Ramos (cell line): ENCODE measurements at regions not wholly inside any gene's neighbourhood (a gene's known extent, or its start where the extent isn't known, plus 50 kb on each side); places are given as distances from the start of the nearest gene placed in this dataset.

Experiments used
- in situ Hi-C: fragments of 300-500 bp; cut with MboI; formaldehyde crosslinking; loops from one replicate; pipeline ENCODE4 v1.14.3; 2022; ENCODE audit warnings: low sequenced_read_pairs; ENCODE audit not compliant: unreplicated experiment

DNA sequence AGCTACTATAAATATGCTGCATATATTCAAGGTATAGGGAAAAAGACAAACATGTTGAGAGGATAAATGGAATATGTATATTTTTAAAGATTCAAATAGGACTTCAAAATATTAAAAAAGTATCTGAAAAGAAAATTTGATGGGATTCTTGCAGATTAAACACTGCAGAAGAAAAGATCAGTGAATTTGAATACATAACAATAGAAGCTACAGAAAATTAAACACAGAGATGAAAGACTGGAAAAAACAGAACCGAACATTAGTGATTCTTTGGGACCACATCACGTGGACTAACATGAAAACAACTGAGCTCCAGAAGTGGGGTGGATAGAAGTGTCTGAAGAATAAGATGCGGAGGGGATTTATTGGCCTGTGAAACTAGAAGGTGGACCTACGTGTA lies 217.2 kb downstream of the RFC3 start:
- in situ Hi-C loops, result no loop called here

DNA sequence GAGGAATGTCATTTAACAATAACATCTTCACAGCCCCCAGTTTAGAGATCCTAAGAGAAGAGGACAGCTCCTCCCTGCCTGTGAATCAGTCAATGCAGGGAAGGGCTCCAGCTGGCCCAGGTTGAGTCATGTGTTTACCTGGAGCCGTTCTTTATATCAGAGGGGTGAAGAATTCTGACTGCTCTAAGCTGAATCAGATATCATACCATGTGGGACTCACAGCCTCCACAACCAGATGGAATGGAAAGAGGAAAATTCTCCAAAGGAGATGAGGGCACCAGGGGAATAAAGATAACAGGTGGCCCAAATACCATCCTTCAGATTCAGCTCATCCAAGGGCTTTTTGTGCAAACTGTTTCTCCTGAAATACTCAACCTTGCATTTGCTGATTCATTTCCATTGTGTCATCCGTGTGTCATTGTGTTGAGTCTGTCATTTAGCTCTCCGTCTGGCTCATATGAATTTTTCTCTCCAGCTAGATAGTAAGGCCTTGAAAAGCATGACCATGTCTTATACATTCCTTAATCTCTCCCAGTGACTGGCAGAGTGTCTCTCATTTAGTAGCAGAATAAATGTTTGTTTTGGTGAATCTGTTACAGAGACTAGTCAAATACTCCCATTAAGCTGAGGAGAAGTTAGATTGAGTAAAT lies 217.9 kb downstream of the RFC3 start:
- in situ Hi-C loops, result no loop called here

DNA sequence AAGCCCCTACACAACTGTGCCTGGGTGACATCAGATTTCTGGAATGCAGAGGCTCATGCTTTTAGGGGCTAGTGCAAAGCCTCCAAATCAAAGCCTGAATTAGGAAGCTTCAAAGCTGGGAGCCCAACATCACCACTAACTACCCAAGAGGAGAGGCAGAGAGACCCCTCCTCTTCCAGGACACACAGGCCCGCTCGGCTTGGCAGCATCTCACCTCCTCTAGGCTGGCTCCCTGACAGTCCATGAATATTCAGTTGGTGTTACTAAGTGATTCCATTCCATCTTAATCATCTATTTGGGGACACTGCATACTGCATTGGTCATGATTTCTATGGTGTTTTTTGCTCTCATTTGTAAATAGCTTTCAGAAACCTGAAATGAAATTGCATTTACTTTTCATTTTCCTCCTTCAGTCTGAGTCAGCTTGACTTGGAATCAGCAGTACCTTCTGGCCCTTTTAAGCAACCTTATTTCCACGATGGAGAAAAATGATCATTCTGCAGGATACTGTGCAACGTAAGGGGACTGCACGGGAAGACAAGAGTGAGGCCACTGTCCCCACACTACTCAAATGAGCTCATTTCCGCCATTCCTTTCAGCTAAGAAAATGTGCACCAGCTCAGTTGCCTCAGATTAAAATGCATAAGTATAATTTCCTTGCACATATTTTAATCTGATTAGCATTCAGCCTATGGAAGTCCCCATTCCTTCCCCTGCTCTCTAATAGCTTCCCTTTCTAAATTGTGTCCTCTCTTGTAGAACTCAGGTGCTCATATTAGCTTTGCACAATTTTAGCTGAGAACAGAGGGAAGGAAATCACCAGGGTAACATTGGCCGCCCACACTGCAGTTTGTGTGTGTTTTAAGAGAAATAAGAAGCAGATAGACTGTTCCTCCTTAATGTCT lies 219.9 kb downstream of the RFC3 start:
- in situ Hi-C loops, result no loop called here

DNA sequence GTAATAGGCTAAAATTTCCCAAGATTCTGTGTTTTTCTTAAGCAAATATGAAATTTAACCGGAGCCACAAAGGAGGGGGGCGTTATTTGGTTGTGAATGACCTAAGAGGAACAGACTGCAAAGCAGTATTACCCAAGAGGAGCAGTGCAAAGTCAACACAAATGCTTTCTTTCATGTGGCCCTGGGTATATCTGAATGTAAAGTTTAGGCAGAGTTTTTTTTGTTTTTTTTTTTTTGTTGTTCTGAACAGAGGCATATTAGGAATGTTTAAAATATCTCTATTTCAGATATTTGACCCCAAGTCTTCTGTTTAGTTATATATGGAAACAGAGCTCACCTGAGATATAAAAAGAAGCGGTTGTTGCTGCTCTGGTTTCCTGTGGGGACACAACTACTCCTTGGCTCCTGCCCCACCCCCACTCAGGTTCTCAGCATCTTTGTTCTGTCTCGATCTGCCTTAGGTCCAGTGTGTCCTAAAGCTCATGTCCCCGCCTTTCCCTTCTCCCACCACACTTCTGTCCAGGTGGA lies 220.7 kb downstream of the RFC3 start:
- in situ Hi-C loops, result no loop called here

DNA sequence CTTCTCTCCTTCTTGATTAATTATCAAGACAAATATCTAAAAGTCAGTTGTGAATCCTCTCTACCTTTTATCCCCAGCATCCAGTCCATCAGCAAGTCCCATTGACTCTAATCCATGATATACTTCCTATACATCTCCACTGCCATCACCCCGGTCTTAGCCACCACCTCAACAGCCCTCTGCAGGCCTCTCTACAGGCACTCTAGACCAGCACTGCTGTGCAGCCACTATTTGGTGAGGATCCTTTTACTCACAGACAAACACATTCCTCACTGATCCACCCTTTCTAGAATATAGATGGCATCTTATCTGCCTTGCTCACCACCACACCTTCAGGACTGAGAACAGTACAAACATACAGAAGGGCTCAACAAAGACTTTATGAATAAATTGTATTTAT lies 221.7 kb downstream of the RFC3 start:
- in situ Hi-C loops, result no loop called here

DNA sequence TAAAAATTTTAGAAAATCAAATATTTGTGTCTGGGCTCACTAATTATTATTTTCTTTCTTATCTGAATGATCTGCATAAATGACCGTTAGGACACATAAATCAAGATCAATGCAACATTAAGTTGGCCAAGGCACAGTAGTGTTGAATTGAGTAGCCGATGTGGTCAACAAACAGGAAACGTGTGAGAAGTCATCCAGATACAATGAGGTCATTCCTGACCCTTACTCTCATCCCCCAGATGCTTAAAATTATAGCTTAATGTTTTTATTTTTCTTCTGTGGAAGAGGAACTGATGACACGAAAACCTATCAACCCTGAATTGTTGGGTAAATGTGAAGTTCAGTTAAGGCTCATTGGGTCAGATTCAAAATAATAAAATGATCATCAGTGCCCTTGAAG lies 222.9 kb downstream of the RFC3 start:
- in situ Hi-C loops, result no loop called here

DNA sequence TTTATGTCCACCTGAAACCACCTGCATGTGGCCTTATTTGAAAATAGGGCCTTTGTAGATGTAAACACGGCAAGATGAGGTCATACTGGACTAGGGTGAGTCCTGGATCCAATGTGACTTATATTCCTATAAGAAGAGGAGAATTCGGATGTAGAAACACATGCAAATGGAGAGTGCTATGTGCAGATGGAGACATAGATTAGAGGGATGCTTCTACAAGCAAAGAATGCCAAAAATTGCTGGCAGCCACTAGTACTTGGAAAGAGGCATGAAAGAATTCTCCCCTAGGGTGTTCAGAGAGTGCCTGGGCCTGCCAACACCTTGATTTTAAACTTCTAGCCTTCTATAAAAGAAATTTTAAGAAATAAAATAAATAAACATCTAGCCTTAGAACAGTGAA lies 226.1 kb downstream of the RFC3 start:
- in situ Hi-C loops, result no loop called here

DNA sequence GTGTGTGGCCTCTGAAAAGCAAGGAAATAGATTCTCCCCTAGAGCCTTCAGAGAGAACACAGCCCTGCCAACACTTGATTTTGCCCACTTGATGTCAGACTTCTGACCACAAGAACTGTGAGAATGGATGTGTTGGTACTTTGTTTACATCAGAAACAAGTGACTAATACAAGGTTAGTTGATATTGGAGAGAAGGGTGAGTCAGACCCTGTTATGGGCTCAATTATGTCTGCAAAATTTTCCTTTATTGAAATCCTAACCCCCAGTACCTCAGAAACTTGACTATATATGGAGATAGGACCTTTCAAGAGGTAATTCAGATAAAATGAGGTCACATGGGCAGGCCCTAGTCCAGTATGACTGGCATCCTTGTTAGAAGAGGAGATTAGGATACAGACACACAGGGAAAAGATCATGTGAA lies 226.7 kb downstream of the RFC3 start:
- in situ Hi-C loops, result no loop called here

DNA sequence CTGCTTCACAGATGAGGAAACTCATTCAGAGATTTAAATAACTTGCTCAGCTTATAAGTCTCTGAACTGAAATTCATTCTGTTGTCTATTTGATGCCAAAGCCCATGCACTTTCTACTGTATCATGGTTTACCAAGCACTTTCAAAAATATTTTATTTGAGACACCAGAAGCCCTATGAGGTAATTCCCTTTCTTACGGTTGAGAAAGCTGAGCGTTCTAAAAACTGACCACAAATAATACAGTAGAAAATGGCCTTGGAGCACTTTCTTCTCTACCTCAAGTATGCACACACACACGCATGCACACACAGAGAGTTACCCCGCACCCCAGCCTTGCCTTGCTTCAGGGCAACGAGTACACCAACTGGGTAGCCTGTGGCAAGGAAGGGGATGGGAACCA lies 228.5 kb downstream of the RFC3 start:
- in situ Hi-C loops, result no loop called here

DNA sequence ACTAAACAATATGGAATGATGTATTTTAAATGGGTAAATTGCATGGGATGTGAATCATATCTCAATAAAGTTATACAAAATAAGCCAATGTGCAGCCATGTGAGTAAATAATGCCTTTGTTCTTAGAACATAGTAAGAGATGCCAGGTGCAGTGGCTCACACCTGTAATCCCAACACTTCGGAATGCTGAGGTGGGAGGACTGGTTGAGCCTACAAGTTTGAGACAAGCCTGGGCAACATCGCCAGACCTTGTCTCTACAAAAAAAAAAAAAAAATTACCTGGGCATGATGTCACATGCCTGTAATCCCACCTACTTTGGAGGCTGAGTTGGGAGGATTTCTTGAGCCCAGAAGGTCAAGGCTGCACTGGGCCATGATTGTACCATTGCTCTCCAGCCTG lies 230.7 kb downstream of the RFC3 start:
- in situ Hi-C loops, result no loop called here

DNA sequence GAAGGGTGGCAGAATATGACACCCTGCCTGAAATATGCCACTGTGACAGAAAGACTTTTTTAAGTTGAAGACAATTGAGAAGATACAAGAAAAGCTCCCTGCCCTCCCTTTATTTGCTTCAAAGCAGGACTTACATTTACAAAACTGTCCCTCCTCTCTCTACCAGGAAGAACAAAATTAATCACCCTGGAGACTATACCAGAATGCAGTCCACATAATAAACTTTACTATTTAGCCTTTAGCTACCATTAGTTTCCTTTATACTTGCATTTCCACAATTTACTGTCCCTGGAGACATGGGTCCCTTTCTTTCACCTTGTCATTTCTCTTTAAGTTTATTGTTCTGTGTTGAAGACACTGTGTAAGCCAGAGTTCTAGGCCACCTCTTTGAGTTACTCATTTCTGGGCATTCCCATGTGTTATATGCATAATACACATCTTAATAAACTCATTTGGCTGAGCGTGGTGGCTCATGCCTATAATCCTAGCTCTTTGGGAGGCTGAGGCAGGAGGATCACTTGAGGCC lies 238.8 kb downstream of the RFC3 start:
- in situ Hi-C loops, result no loop called here

DNA sequence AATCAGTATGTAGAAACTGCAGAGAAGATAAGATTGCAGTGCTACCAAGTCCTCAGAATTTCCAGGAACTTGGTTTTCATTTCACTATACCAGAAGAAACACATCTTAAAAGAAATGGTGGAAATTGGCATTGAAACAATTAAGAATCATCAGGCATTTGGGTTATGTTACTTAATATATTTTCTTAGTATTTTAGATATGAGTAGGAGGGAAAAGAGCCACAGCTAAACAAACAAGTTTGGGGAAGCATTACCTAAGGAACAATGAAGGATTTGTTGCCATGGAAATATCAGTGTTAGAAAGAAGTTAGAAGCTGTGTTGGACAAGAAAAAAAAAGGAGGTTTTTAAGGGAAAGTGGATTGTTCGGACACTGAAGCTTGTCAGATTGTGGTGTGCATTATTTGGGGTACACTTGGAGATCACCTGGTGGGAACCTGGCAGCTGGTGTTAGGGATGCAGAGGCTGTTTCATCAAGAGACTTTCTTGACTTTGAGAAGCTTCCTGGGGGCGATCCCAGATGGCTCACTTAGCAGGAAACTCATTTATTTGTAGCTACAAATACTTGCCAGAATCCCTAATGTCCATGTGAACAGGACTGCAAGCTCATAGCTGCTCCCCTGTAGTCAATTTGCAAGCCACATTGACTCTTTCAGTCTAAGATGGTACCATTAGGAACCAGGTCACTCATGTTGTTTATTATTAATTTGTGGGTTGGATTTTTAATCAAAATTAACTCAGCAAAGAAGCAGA lies 246.7 kb downstream of the RFC3 start:
- in situ Hi-C loops, result no loop called here

DNA sequence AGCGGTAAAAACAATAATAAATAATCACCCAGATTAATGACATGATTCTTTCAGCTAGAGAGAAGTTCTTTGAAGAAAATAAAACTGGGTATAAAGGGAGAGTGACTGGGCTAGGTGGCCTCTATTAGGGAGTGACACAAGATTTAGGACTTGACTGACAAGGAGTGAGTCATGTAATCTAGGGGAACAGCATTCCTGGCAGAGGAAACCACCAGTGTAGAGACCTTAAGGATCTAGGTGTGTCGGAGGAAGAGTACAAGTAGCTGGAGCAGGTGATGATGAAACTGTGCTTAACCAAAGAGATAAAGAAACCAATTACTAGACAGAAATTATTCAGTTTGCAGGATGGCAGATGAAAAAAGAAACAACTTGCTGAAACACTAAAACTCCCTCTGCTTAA lies 248.0 kb downstream of the RFC3 start:
- in situ Hi-C loops, result no loop called here

DNA sequence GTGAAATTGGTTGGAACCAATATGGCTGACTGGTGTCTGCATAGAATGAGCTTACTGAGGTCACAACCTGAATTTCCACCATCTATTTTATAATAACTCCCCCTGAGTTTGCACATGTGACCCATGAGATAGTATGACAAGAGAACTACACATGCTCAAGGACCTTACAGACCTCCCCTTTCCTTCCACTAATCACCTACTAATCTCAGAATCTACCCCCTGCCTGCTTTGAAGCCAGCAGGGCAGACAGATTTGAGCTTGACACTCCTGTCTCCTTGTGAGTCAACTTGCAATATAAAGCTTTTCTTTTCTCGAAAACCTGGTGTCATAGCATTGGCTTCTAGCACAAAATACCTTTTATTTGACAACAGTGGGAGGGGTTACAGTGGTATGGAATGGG lies 248.4 kb downstream of the RFC3 start:
- in situ Hi-C loops, result no loop called here

DNA sequence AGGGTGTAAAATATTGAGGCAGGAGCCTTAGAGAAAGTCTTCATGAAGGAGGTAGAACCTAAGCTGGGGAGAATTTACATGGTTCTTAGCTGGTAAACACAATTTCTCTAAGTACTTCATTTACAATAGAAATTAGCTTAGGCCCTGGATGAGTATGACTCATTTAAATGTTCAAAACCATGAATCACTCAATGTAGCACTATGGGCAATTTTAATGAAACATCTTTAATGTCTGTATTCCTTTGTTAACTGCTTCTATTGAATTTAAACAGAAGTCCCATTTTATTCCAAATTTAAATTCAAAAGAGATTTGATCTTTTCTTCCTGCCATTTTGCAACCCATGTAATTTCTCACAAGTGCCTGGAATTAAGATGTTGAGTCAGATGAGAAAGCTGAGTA lies 252.1 kb downstream of the RFC3 start:
- in situ Hi-C loops, result no loop called here

DNA sequence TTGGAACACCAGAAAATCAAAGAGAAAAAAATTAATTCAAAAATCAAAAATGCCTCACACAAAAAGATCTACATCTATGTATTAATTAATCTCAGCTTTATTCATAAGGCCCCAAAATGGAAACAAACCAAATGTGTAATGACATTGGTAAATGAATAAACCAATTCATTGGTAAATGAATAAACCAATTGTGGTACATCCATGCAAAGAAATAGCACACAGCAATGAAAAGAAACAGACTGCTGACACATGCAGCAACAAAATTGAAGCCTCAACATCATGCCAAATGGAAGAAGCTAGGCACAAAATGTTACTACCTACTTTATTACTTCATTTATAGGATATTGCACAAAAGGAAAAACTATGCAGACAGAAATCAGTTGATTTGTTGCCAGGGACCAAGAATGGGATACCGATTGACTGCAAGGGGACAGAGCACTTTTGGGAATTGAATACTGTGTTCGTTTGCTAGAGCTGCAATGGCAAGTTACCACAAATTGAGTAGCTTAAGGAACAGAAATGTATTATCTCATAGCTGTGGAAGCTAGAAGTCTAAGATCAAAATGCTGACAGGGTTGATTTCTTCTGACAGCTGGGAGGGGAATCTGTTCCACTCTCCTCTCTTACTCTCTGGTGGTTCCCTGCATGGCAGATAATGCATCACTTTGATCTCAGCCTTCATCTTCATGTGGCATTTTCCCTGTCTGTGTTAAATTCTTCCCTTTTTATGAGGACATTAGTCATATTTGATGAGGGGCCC lies 252.8 kb downstream of the RFC3 start:
- in situ Hi-C loops, result no loop called here

DNA sequence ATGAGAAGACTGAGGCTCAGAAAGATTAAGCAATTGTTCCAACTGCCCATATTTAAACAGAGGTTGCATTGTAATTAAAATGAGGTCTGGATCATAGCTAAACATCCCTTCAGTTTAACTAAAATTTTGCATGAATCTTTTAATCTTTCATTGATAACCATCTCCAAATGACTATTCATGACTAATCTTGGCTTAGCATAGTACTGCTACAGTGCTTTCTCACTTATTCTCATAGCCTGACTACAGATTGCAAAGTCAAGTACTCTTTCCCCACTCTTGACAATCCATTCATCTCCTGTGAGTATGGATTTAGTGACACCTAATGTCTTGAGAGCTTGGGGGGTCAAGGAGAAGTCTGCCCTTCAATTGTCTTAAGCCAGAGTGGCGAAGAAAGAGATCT lies 258.4 kb downstream of the RFC3 start:
- in situ Hi-C loops, result no loop called here

DNA sequence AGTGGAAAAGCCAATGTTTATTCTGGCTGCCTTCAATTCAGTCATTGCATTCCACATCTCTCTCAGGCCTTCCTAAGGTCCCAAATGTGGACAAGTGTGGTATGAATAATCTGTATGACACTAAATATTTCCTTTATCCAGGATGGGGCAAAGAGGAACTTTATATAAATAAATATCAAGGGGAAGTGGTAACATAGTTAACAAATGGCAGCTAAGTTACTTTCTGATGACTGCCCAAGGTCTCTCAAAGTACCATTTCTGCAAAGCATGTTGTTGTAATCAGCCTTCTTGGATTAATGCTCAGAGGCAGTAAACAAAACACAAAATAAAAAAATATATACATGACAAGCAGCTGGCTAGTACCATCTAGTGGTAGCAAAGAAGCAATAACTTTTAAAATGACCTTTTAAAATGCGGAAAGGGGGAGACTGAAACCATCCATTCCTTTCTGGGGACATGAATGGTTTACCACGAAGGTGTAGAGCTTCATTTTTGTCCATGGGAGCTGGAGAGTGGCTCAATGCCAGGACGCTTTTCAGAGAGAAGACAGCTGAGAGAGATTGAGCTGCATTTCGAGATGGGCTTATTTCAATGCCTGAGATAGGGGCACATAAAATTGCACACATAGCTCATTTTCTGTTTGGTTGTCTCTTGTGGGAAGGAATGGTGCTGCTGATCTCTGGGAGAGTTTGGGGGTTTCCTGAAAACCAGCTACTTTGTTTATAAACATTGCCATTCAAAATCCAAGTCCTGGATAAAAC lies 259.2 kb downstream of the RFC3 start:
- in situ Hi-C loops, result no loop called here

DNA sequence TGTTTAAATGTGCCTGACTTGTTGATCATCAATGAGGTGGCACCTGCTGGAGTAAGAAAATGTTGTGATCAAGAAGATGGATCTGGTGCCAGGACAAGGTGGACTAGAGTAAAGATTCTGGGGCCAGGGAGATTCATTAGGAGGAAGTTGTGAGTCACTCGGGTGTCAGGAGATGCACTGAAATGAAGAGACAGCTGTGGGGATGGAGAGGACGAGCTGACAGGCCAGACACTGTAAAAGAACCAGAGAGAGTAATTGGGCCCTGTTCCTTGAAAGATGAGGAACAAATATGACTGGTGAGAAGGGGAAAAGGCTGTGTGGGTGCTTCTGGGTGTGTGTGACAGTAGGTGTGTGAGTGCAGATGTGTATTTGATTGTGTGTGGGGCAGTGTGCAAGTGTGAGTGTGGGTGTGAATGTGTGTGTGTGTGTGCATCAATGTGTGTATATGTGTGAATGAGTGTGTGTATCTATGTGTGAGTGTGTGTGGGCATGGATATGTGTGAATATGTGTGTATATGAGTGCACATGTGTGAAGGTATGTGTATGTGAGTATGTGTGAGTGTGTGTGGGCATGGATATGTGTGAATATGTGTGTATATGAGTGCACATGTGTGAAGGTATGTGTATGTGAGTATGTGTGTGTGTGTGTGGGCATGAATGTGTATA lies 260.5 kb downstream of the RFC3 start:
- in situ Hi-C loops, result no loop called here
